Kidney epithelial cell (primary cell): ENCODE measurements at regions not wholly inside any gene's neighbourhood (a gene's known extent, or its start where the extent isn't known, plus 50 kb on each side); places are given as distances from the start of the nearest gene placed in this dataset.
"Not testable (repeated sequence)": the region's sequence is repeated elsewhere in the genome, so short reads cannot be mapped to it uniquely, and the experiment has no call there.

ENCODE experiments used
- DNase-seq: peaks from one replicate; pipeline ENCODE4 v3.0.0-alpha.2; 2010; ENCODE audit warnings: low read depth
- H3K27me3 ChIP-seq: 2 replicates; pipeline ENCODE4 v1.6.0; 2011; ENCODE audit warnings: low read length; ENCODE audit not compliant: control insufficient read depth, insufficient read depth
- H3K36me3 ChIP-seq: 2 replicates; pipeline ENCODE4 v1.5.1; 2011; ENCODE audit warnings: low read length; ENCODE audit not compliant: control insufficient read depth, insufficient read depth
- H3K4me3 ChIP-seq: 2 replicates; pipeline ENCODE4 v1.5.1; 2011; ENCODE audit warnings: low read depth, mild to moderate bottlenecking, control low read depth, low read length
- CTCF ChIP-seq: IDR thresholded peaks from 2 replicates; pipeline ENCODE4 v1.5.1; 2011; ENCODE audit warnings: mild to moderate bottlenecking, moderate library complexity, low read length, control low read depth, inconsistent platforms; ENCODE audit not compliant: insufficient read depth, poor library complexity, severe bottlenecking

GRCh38 chr2:15820257-15820566 is 120.1 kb upstream of the MYCN start:
- no peak for TF ChIP-seq CTCF
- DNase-seq: no peak
- Histone ChIP-seq H3K27me3 (no peaks in the 10 kb centered on the region), H3K36me3 (no peaks in the 10 kb centered on the region), H3K4me3 (no peak overlapping the region)

GRCh38 chr2:15820927-15821326 is 119.4 kb upstream of the MYCN start:
- H3K4me3 ChIP-seq: no peak overlapping the region
- H3K36me3 ChIP-seq: no peaks in the 10 kb centered on the region
- TF ChIP-seq CTCF: no peak
- H3K27me3 ChIP-seq: no peaks in the 10 kb centered on the region
- DNase-seq: no peak

GRCh38 chr2:15822151-15823044 is 118.0 kb upstream of the MYCN start:
- no peak for TF ChIP-seq CTCF

GRCh38 chr2:15823459-15824396 is 116.6 kb upstream of the MYCN start:
- Histone ChIP-seq H3K36me3 (no peaks in the 10 kb centered on the region), H3K4me3 (no peak overlapping the region), H3K27me3 (no peaks in the 10 kb centered on the region)
- DNase-seq: no peak
- no peak for TF ChIP-seq CTCF

More at GRCh38 chr2:15822151-15823044, 118.0 kb upstream of the MYCN start:
- no peak for DNase-seq
- no peak overlapping the region for H3K4me3 ChIP-seq
- H3K36me3 ChIP-seq: no peaks in the 10 kb centered on the region
- no peaks in the 10 kb centered on the region for H3K27me3 ChIP-seq

GRCh38 chr2:15824467-15824866 is 115.9 kb upstream of the MYCN start:
- not testable (repeated sequence) for H3K27me3 ChIP-seq, H3K4me3 ChIP-seq, H3K36me3 ChIP-seq, DNase-seq

GRCh38 chr2:15825276-15825980 is 114.9 kb upstream of the MYCN start:
- no peak overlapping the region for H3K4me3 ChIP-seq
- no peaks in the 10 kb centered on the region for H3K36me3 ChIP-seq
- DNase-seq: no peak
- H3K27me3 ChIP-seq: no peaks in the 10 kb centered on the region
- no peak for TF ChIP-seq CTCF
